ENCODE measurements at regions not wholly inside any gene's neighbourhood (a gene's known extent, or its start where the extent isn't known, plus 50 kb on each side); places are given as distances from the start of the nearest gene placed in this dataset.

DNA sequence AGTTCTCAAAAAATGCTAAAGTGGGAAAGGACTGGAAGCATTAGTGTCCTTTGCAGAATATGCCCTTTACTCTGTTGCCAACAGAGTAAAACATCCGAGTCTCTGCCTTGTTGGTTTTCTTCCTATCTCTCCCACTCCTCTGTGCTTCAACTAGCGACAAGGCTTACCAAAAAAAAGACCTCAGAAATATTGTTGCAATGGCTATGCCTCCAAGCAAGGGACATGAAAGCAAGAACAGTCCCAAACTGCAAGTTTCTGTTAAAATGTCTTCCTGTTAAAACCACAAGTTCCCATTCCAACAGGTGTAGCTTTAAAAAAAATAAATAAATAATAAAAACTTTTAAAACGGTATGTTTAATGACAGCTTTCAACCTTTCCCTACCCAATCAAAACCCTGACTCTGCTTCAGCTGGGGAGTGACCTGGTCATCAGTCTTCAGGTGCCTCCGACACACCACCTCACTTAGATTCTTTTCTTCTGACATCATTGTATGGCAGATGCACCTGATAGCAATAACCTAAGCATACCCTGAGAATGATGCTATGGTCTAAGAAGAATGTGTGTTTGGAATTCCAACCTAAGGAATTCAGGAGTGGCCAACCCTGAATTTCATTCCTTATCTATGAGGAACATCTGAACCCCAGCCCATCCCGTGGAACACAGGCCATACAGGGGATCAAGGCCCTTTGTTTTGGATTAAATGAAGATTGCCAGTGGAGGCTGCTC is 81.0 kb downstream of the RPS29 start:
- no peak for DNase-seq (ENCODE audit: low spot score)
- TF ChIP-seq, protein P1, sequence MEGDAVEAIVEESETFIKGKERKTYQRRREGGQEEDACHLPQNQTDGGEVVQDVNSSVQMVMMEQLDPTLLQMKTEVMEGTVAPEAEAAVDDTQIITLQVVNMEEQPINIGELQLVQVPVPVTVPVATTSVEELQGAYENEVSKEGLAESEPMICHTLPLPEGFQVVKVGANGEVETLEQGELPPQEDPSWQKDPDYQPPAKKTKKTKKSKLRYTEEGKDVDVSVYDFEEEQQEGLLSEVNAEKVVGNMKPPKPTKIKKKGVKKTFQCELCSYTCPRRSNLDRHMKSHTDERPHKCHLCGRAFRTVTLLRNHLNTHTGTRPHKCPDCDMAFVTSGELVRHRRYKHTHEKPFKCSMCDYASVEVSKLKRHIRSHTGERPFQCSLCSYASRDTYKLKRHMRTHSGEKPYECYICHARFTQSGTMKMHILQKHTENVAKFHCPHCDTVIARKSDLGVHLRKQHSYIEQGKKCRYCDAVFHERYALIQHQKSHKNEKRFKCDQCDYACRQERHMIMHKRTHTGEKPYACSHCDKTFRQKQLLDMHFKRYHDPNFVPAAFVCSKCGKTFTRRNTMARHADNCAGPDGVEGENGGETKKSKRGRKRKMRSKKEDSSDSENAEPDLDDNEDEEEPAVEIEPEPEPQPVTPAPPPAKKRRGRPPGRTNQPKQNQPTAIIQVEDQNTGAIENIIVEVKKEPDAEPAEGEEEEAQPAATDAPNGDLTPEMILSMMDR (IDR thresholded peaks at IDR 0.05; ENCODE audit: extremely low read depth, missing control alignments): no peak

DNA sequence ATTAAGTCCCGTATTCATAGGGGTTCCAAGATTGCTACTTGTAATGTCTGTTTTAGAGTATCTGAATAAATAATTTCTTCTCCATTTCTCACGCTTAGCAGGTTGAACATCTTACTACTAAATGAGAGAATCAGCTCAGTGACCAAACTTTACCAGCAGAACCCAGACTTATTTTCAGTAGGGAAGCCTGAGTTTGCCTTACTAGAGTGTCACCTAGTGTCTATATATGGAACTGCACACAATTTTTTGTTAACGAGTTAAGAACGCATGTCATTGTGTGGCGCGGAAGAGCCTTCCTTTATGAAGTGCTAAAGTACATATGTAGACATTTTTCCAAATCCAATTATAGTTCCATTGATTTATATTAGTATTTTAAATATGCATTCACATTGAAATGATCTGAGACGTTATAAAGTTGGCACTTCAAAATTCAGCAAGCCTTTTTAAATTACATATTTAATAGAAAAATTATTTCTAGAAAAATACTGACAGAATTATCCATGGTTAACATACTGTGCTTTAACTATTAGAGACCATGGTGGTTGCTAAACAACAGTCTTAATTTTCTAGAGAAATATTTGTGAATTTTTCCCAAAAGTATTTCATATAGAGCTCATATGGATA is 88.3 kb downstream of the RPS29 start:
- peak; percentile 52 for DNase-seq (ENCODE audit: low spot score)
- TF ChIP-seq, protein P1 (IDR thresholded peaks at IDR 0.05; ENCODE audit: extremely low read depth, missing control alignments): peak; percentile 47

DNA sequence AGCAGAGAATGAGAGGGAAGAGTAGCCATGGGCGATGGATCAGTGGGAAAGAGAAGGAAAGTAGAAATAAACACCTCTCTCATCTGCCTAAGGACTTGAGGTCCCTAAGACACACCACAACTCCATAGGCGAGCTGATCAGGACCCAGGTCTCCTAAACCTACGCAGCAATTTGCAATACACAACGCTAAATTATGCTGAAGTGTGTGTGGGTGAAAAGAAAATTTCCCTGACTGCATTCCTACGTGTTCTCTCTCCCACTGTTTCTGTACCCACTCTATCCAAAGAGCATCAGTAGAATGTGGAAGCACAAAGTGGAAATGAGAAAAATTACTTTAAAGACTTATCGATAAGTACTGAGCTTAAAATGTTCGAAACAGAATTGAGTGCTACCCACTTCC is 88.9 kb downstream of the RPS29 start:
- DNase-seq (ENCODE audit: low spot score): no peak
- TF ChIP-seq, protein P1 (IDR thresholded peaks at IDR 0.05; ENCODE audit: extremely low read depth, missing control alignments): no peak

DNA sequence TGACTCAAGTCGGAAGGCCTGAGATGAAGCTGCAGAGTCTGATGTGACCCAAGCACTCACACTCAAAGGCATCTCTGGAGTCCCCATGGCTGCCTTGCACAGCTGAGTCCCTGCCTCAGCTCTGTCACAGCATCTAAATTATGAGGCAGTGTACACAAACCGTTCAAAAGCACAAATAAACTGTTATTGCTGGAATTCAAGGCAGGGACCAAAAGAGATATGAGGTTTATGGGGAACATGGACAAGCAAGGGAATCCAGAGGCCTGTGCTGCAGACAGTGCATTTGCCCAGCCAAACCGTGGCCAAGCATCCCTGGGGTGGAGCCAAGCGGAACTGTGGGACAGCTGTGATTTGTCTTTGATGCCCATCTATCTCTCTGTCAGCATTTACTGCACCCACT is 91.3 kb downstream of the RPS29 start:
- no peak for DNase-seq (ENCODE audit: low spot score)
- TF ChIP-seq, protein P1 (IDR thresholded peaks at IDR 0.05; ENCODE audit: extremely low read depth, missing control alignments): no peak

DNA sequence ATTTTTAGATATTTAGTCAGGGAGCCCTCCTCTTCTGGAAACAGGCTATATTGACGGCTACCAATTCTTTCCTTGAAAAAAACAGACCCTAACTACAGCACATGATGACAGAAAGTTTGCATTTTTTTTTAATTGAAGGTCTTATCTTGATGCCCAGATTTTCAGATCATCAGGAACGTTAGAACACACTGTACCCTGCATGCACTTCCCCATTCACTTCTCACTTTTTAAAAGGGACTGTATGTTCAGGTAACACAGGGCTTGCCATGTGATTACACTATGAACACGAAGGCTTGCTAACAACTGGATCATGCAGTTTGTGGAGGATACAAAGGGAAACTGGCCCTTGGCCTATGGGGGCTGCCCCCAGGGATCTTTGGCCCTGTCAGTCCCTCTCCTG is 92.6 kb downstream of the RPS29 start:
- DNase-seq (ENCODE audit: low spot score): no peak
- TF ChIP-seq, protein P1 (IDR thresholded peaks at IDR 0.05; ENCODE audit: extremely low read depth, missing control alignments): no peak

DNA sequence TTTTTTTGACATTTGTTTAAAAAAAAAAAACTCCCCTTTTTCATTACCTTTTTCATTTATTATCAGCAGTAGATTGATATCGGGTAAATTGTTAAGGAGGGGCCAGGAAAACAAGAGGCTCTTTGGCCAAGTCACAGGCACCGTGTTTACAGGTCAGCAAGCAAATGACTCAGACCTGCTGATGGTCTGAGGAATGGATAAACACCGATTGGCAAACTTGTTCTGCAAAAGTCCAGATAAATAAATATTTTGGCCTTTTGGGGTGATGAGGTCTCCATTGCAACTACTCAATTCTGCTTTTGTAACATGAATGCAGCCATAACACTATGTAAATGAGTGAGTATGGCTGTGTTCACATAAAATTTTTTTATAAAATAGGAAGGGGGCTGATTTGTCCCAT is 94.0 kb downstream of the RPS29 start:
- no peak for DNase-seq (ENCODE audit: low spot score)
- TF ChIP-seq, protein P1 (IDR thresholded peaks at IDR 0.05; ENCODE audit: extremely low read depth, missing control alignments): no peak

DNA sequence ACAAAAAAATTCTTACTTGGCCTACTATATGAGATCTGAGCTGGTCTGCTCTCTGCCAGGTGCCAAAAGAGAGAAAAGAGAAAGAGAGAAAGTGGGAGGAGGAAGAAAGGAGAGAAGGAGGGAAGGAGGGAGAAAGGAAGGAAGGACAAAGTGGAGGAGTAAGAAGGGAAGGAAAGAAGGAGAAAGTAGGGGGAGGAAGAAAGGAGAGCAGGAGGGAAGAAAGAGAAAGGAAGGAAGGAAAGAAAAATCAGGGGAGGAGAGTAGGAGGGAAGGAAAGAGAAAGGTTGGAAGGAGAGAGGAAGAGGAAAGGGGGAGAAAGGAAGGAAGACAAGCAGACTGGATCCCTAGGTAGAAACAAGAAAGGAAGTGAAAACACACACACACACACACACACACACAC is 96.8 kb downstream of the RPS29 start:
- no peak for DNase-seq (ENCODE audit: low spot score)
- TF ChIP-seq, protein P1 (IDR thresholded peaks at IDR 0.05; ENCODE audit: extremely low read depth, missing control alignments): no peak

All from GM20000 (cell line).